ENCODE measurements at regions not wholly inside any gene's neighbourhood (a gene's known extent, or its start where the extent isn't known, plus 50 kb on each side); places are given as distances from the start of the nearest gene placed in this dataset.

- TF ChIP-seq, protein P1, sequence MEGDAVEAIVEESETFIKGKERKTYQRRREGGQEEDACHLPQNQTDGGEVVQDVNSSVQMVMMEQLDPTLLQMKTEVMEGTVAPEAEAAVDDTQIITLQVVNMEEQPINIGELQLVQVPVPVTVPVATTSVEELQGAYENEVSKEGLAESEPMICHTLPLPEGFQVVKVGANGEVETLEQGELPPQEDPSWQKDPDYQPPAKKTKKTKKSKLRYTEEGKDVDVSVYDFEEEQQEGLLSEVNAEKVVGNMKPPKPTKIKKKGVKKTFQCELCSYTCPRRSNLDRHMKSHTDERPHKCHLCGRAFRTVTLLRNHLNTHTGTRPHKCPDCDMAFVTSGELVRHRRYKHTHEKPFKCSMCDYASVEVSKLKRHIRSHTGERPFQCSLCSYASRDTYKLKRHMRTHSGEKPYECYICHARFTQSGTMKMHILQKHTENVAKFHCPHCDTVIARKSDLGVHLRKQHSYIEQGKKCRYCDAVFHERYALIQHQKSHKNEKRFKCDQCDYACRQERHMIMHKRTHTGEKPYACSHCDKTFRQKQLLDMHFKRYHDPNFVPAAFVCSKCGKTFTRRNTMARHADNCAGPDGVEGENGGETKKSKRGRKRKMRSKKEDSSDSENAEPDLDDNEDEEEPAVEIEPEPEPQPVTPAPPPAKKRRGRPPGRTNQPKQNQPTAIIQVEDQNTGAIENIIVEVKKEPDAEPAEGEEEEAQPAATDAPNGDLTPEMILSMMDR (IDR thresholded peaks at IDR 0.05; ENCODE audit: borderline replicate concordance, extremely low read depth, low read length, poor library complexity, severe bottlenecking), result no peak
- TF ChIP-seq EZH2 (IDR thresholded peaks at IDR 0.05; ENCODE audit: borderline replicate concordance, low read depth, low read length, severe bottlenecking), result no peak
Measured at GRCh38 chr6:87763901-87764300, 61.9 kb upstream of the AKIRIN2 start.

Data from DND-41 (cell line).